NCI-H1694 treated with DMSO at 0.1 percent for 48 hours (cell line): ENCODE measurements at regions not wholly inside any gene's neighbourhood (a gene's known extent, or its start where the extent isn't known, plus 50 kb on each side); places are given as distances from the start of the nearest gene placed in this dataset.

ENCODE experiments used
- DNase-seq: peaks from one replicate; lab custom pipeline; 2025; lab: John Stamatoyannopoulos, UW

DNA sequence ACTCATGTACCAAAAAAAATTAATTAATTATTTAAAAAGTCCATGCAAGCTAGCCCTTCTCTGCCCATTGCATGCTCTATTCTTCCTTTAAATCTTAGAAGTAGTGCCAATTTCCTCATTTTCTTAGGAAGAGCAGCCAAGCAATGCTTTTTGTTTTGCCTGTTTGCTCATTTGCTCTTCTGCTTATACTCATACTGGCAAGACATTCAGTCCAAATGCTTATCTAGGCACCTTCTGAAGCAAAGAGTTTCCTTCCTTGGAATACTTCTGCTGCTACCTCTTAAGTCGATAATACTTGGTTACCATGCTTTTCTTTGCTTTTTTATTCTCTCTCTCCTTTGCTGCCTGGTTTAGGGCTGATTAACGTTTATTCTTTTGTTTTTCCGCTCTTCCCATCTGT is 1318.3 kb downstream of the AACS start:
- DNase-seq: no peak

DNA sequence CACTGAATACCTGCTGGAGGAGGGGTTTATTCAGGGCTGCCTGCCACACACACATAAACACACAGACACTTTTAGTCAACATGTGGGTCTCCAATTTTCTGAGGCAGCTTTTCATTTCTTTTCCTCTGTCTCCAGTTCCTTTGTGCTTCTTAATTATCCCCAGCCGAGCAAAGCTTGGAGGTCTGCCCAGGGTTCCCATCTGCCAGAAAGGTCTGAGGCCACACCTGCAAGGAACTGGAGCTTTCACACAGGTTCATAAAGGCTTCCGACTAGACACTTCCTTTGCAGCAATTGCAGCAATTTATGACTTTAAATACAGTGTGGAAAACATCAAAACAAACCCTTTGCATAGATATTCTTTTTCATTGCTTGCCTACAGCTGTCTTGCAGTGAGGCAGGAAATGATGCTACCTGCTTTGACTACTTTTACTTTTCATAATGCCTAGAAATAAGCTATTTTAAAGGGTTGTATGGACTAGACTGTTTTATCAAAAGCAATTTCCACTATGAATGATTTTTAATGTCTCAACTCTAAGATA is 1318.9 kb downstream of the AACS start:
- DNase-seq: no peak

DNA sequence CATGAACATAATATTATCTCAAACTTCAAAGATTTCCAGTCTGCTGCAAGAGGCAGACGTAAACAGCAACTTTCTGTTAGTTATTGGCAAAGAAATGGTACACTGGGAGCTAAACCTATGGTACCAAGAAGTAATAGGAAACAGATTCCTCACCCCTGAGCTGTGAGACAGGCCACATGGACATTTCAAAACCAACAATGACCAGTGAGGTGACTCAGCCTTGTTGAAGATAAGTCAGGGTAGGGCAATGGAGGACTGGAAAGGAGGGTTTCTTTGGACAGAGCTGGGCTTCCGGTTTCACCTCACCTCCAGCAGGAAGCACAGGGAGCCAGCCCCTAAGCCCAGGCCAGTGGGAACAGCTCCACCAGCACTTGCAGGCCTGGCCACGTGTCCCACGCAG is 1320.5 kb downstream of the AACS start:
- DNase-seq: no peak

DNA sequence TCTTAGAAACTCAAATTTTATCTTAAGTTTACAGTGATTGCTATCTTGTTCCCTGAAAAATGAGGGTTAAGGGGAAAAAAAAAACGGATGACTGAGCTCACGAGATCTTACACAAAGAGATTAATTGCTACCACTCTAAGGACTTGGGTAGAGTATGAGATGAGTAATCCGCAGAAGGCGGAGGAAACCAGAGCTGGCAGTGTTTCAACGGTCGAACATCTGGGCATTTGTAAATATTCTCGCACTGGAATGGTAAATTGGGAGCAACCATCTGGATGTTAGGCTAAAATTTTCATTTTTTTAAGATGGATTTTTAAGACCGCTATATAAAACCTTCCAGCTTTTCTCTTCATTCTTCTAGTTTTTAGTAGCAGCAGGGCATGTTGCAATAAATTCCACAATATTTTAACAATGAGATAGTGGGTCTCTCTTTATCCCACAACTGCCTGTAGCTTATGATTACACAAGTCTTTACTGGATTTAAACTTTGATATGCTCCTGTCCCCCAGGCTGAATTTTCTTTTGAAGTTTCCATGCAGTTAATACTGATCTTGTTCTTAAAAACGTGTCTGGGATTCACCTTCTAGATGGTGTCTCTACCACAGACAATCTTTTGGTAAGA is 1324.1 kb downstream of the AACS start:
- peak; percentile 27 for DNase-seq

DNA sequence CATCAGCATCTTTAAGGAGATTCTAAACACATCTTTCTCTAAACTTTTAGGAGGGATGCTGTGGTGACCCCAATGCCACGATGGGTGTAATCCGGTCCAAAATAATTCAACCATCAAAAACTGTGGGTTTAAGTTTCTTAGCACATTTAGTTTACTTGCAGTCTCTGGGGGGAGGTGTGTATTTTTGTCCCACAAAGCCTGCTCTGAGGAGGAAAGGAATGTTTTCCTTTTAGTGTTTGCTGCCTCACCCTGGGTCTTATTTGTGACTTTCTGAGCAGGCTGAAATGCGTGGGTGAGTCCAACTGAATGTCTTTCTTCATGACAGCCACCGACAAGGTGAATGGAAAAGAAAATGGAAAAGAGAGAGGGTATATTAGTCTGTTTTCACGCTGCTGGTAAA is 1324.7 kb downstream of the AACS start:
- DNase-seq: no peak

DNA sequence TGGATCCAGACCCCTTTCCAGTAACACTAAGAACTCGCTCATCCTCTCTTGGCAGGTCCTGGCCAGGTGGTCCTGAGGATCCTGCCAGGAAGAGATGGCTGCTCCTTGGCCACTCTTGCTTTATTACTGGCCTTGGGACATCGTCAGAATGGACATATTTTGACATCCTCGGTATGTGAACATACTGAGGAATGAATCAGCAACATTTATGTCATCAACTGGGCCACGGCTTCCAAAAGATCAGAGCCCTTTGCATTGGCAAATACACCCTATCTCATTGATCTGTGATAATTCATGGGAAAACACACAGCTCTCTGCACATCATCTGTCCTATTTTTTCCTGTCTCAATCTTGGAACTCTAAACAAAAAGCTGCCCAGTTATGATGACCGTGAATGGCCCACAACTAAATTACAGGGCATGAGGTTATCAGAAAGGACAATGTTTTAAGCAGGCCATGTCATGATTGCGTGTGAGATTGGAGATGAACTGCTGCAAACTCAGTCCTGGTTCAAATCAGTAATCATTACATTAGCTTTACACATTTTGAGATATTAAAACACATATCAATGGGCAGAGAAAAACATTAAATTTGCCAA is 1325.8 kb downstream of the AACS start:
- no peak for DNase-seq

DNA sequence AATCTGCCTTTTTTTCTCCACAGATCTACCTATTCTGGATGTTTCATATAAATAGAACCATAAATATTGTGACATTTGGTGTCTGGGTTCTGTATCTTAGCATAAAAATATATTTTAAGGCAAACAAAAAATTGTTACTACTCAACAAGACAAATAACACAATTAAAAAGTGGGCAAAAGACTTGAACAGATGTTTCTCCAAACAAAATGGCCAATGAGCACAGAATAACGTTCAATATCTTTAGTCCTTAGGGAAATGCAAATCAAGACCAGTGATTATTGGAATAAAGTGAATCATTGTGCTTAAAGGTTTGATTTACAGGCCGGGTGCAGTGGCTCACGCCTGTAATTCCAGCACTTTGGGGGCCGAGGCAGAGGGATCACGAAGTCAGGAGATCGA is 1331.3 kb downstream of the AACS start:
- DNase-seq: no peak

DNA sequence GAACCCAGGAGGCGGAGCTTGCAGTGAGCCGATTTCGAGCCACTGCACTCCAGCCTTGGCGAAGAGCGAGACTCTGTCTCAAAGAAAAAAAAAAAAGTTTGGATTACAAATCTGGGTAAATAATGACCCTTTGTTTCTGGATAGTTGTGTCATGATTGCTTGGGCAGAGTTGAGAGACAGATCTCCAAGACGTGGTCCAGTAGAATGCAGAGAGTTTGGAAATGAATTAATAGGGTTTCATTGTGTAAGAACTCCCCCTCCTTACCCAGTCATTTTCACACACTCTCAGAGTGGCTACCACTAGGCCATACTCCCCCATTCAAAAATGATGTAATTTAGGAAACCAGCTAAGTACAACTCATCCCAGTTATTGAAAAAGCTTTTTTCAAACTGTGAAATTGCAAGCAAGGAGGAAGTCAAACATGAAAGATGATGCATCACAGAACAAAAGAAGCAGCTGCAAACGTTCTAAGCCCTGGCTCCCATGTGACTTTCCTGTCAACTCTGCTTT is 1331.9 kb downstream of the AACS start:
- no peak for DNase-seq

DNA sequence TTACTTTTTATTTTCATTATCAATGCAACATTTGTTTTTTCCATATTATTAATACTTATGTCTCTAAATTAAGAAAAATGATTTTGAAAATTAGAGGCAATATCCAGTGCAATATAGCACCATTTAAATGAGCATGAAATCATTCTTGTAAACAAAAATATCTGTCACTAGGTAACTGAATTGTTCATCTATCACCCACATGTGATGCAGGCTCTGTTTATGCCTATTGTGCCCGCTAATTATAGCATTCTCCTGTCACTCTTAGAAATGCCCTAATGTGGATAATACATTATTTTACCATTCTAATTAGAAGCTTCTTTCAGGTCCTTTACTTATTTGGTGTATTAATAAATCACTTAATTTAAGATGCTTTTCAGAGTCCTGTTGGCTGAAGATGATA is 1332.4 kb downstream of the AACS start:
- DNase-seq: no peak

DNA sequence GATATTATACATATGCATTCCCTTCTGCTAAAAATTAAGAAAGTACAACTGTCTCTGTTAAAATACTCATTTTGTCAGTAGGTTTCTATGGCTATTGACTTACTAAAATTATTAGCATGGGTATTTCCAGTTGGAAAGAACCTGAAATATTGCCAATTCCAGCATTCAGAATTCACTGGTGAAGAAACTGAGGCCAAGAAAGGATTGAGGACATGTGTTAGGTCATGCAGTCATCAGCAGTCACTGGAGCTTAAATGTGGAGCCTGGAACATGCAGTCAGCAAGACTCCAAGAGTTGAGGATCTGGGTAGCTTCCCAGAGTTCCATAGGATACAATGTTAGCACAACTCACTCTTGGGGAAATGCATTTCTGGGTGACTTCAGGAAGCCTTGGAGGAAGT is 1335.6 kb downstream of the AACS start:
- DNase-seq: no peak

DNA sequence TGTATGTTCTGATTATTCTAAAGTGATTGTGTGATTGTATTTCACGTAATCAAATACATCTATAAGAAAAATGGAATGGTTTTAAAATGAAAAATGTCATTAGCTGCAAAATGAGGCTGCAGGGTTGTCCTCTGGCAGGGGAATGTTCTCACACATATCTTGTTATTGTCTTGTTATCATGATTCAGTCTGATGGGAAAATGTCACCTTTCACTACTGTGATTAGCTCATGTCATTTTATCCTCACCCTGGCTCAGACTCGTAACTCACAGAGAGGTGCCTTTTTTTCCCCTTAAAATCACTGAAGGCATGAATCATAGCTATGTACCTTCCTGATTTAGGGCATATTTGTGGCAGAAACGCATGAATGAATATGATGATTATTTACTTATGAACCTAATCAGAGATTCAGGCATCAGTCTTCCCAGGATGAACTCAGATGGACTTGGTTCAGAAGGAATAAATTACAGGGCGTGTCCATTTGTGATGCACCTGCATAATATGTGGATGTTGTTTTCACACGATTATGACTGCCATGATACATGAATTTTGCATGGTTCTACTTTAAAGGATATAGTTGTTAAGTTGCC is 1339.2 kb downstream of the AACS start:
- DNase-seq: no peak

DNA sequence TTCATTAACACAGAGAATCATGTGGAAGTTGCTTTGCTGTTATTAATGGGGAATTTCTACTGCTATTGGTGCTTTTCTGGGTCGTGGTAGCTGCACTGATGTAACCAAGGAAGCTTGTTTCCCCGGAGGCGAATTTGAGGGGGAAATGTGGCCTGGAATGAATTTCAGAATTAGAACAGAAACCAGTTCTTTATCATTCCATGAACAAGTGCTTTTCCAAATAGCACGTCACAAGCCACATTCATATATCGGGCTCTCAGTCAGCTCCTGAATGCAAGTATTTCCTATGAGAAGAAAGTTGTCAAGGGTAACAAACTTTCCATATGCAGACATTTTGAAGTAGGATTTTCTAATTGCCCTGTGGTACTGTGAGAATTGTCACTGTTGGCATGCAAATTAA is 1353.2 kb downstream of the AACS start:
- no peak for DNase-seq

DNA sequence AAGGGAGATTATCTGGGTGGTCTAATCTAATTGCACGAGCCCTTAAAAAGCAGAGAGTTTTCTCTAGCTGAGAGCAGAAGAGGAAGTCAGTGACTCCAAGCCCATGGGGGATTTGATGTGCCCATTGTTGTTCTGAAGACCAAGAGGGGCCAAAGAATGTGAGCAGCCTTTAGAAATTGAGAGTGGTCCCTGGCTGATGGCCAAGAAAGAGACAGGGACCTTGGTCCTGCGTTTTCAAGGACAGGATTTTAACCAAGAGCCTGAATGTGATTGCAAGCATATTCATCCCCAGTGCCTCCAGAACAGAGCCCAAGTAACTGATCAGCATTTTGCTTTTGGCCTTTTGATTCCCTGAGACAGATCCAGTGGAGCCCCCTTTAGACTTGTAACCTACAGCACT is 1353.9 kb downstream of the AACS start:
- DNase-seq: no peak

DNA sequence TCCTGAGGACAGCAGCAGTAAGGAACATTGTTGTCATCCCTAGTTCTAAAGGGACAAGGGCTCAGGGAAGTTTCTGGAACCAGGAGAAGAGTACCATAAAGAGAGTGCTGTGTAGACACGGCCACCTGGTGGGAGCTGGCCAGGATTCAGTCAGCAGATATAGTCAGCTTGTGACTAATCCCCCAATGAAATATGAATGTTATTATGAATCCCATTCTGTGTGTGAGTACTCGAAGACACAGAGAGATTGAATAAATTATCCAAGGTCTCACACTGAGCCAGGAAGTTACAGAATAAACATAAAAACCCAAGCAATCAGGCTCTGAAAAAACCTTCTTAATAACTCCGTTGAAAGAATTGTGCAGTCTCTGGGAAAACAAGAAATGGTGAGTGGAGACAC is 1359.5 kb downstream of the AACS start:
- DNase-seq: no peak

DNA sequence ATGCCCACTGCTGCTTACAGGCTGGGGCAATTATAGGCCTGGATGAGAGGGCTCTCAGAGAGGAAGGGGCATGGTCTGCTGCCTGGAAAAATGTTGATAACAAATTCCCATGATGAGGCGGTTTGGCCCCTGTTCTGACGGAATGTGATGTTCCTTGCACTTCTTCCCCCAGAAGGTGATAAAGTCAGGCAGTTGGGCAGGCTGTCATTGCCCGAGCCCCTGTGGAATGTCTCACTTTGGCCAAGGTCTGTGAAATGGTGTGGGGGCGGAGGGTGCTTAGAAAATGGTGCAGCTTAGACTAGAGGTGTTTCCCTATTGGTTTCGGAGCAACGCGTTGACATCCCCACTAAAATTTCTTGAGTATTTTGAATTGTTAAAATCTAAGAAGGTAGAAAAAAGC is 1360.0 kb downstream of the AACS start:
- no peak for DNase-seq

DNA sequence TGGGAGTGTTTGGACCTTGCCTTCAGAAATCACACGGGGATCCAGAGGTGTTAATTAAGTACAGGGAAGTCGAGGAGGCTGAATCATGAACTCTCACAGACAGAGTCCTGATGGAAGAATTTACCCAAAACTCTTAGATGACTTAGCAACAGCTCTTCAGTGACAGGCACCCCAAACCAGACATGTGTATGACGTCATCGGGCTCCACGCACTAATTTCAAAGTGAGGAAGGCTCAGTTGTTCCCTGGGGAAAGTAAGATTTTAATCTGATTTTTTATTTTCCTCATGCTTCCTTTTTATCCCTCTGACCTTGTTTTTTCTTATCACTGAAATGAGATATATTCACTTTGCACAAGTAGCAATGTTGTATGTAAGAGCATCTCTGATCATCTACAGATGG is 1363.5 kb downstream of the AACS start:
- DNase-seq: no peak

DNA sequence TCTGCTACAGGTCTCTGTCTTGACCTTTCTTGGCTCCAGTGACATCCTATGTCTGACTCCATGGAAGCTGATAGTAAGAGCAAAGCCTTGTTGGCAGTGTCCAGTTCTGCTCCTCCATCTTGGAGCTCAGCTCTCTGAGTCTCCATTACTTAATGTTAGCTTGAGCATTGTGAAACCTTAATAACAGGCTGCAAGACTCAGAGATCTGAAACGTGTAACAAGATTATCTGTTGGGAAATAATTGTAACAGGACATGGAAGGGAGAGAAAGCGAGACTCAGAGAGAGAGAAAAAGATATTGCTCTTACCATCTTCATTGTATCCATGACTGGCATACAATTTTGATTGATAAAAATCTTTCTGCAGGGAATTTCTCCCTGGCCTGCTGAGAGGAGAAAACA is 1365.7 kb downstream of the AACS start:
- no peak for DNase-seq

DNA sequence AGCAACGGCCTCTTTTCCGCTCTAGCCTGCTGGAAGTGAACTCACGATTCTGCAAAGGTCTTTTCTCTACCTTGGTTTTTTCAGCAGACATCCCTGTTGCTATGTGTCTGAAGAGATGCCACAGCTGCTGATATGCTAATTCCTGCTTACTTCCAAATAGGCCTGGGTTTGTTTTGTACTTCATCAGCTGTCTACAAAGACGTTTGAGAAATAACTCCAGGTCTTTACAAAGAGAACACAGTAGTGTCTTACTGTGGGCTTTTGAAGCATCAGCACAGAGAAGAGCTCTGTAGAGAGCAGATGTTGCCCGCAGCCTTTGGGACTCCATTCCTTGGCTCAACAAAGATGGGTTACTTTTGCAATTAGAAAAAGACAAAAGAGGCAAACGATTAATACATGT is 1366.5 kb downstream of the AACS start:
- no peak for DNase-seq

DNA sequence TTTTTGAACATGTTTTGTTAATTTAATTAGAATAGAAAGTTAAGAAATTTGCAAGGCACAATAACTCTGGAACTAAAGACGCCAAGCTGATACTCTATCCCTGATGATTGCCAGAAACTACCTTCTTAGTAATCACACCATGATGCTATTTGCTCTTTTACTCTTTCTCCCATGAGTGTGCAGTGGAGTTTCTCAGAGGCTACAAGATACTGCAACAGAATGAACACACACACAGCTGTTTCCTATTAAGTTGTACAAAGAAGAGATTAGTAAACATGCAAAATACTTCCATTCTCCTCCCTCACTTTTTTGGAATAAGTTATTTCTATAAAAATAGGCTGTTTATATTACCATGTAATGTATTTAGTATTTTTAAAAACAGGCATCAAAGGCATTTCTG is 1367.5 kb downstream of the AACS start:
- no peak for DNase-seq

DNA sequence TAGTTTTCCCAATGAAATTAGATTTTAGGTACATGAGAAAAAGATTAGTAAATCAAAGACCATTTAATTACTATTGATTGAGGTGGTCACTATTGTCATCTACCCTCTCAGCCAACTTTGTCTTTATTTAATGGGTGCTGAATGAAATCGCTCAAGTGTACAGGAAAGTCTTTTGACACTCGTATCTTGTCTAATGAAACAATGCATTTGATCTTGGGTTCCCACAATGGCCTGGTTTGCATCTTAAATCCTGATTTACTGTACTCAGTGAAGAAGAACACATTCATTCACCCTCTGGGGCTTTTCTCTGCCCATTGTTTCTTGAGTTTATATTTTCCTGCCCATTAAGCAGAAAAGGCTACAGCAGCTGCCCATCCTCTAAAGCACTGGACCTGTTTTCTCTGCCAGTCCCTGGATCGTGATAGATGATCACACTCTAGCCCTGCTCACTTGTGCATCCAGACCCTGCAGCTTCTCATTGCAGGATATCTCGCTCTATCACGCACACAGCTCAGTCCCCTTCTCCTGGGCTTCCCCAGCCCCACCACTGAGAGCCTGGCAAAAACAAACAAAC is 1369.3 kb downstream of the AACS start:
- DNase-seq: no peak

DNA sequence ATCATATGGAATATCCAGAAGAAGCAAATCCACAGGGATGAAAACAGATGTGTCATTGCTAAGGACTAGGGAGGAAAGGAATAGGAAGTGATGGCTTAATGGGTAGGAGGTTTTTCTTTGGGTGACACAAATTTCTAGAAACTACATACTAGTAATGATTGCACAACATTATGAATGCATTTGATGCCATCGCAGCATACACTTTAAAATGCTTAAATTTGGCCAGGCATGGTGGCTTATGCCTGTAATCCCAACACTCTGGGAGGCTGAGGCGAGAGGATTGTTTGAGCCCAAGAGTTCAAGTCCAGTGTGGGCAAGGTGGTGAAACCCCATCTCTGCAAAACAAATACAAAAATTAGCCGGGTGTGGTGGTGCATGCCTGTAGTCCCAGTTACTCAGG is 1370.8 kb downstream of the AACS start:
- DNase-seq: no peak

DNA sequence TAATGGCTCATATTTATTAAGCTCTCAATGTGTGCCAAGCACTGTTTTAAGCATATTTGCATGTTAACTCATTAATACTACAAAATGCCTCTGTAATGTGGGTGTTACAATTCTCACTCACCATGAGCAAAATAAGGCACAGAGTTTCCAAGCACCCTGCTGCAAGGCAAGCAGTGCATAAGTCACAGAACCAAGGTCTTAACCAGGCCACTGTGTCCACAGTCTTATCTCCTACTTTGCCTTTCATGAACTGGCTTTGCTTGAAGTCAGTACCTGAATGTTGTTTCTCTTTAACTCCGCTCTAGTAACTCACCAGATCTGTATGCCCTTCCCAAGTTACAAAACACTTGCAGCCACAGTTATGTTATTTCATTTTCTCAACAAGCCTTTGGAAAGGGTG is 1372.7 kb downstream of the AACS start:
- DNase-seq: no peak

DNA sequence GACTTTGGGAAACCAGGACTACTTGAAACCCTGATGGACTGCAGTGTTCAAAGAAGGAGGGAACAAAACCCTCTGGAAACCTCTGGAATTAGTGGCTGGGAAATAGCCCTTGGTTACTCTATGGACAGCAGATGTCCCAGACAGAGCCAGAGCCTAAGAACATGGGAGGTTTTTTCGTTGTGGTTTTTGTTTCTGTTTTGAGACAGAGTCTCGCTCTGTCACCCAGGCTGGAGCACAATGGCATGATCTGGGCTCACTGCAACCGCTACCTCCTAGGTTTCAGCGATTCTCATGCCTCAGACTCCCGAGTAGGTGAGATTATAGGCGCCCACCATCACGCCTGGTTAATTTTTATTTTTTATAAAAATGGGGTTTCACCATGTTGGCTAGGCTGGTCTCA is 1378.7 kb downstream of the AACS start:
- no peak for DNase-seq
